ENCODE measurements at regions not wholly inside any gene's neighbourhood (a gene's known extent, or its start where the extent isn't known, plus 50 kb on each side); places are given as distances from the start of the nearest gene placed in this dataset.

DNA sequence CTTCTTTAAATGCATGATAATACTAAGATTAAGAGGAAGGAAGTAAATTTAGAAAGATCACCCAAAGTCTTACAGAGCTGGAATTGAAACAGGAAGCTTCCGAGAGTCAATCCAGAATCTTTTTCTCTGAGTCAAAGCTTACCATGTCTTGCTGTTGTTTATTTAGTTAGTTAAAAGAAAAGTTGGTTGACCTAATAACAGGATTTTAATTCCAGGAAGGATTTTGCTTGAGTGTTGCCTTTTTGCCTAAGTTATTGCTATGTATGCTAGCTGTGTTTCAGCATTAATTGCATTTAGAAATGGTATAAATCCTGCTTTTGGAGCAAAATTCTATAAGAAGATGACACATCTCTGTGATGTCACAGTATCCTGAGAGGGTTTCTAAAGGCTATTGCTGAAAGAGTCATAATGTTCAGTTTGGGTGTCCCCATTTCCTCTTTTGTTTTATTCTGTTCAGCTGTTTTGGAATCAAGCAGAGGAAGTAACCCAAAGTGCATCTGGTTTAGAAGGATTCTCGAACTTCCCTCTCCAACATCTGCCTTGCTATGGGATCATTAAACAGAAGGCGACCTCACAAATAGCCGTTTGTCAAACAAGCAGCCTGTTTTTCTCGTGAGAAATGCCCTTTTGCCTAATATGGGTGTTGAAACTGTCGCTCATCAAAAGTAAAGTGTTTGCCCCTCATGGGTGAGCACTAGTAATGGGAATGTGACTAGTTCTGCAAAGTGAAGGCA is 271.5 kb upstream of the MMADHC start:
- TF ChIP-seq CTCF (IDR thresholded peaks at IDR 0.05; ENCODE audit: extremely low read depth in 1 of 2, insufficient read depth in 1 of 2, low read depth in 1 of 2, low read length in 2 of 2) (no peak), POLR2AphosphoS5 (IDR thresholded peaks at IDR 0.05; ENCODE audit: insufficient read depth, low read depth, low read length) (peak; percentile 11), EZH2 (IDR thresholded peaks at IDR 0.05; ENCODE audit: borderline replicate concordance, low read depth, low read length, severe bottlenecking) (no peak)
